C4-2B (cell line): ENCODE measurements at regions not wholly inside any gene's neighbourhood (a gene's known extent, or its start where the extent isn't known, plus 50 kb on each side); places are given as distances from the start of the nearest gene placed in this dataset.

ENCODE experiments used
- H3K27ac ChIP-seq: fragments of 450-650 bp; 2 replicates; pipeline ENCODE4 v1.5.1; 2017
- ZFX ChIP-seq: fragments of 450-650 bp; IDR thresholded peaks from 2 replicates; pipeline ENCODE4 v1.6.1; 2017
- TF ChIP-seq, protein P1 (sequence below): fragments of 450-650 bp; conservative IDR thresholded peaks from 2 replicates; pipeline ENCODE4 v1.5.1; 2017; ENCODE audit warnings: mild to moderate bottlenecking

DNA sequence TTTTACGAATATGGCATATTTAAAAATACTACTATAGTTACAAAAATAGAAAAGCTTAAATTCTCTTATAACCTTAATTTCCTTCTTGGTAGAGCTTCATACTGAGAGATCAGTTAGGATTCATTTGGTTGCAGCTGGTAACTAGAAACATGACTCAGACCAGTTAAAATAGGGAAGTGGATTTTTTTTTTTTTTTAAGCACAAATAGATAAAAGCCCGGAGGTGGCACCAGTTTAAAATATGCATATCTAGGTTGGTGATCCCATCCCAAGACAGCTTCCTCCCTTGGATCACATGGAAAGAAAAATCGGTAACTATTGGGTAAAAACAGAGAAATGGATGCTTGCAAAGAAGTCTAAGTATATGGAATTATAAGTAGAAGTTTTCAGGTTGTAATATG lies 1634.3 kb downstream of the MAT2B start:
- TF ChIP-seq, protein P1, sequence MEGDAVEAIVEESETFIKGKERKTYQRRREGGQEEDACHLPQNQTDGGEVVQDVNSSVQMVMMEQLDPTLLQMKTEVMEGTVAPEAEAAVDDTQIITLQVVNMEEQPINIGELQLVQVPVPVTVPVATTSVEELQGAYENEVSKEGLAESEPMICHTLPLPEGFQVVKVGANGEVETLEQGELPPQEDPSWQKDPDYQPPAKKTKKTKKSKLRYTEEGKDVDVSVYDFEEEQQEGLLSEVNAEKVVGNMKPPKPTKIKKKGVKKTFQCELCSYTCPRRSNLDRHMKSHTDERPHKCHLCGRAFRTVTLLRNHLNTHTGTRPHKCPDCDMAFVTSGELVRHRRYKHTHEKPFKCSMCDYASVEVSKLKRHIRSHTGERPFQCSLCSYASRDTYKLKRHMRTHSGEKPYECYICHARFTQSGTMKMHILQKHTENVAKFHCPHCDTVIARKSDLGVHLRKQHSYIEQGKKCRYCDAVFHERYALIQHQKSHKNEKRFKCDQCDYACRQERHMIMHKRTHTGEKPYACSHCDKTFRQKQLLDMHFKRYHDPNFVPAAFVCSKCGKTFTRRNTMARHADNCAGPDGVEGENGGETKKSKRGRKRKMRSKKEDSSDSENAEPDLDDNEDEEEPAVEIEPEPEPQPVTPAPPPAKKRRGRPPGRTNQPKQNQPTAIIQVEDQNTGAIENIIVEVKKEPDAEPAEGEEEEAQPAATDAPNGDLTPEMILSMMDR, result no peak
- no peak for TF ChIP-seq ZFX
- no peak overlapping the region for H3K27ac ChIP-seq

DNA sequence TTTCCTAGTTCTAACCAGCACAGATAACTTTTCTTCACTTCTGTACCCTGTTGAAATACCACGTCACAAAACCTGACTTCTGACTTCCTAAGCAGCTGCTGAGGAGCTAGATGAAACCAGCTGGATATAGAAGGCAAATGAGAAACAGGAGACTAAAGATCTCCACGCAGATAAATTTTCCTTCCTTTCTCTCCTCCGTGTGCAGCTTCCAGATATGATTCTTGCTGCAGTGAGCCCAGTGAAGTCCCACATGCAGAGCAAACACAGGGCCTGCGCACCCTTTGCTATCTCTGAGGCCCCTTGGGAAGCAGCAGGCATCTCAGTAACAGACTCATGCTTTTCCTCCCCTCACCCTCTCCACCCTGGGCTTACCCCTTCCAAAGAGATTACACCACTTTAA lies 1638.3 kb downstream of the MAT2B start:
- TF ChIP-seq ZFX, result no peak
- TF ChIP-seq, protein P1, result no peak
- H3K27ac ChIP-seq, result no peak overlapping the region

DNA sequence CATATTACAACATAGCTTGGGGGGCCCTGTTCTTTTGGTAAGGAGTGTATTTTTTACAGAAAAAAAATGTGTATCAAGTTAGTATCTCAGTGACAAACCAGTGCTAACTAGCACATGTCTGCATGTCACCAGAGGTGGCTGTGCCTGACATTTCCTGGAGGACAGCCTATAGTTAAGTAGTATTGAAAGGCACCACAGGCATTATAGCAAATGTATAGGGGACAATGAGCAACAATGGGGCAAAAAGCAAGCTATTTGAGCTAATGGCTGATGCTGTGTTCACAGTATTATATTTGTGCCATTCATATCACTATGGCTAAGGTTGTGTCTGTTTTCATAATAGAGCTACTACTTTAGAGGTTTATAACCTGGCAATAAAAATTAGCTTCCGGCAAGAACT lies 1644.0 kb downstream of the MAT2B start:
- H3K27ac ChIP-seq, result no peak overlapping the region
- TF ChIP-seq, protein P1, result no peak
- TF ChIP-seq ZFX, result no peak

DNA sequence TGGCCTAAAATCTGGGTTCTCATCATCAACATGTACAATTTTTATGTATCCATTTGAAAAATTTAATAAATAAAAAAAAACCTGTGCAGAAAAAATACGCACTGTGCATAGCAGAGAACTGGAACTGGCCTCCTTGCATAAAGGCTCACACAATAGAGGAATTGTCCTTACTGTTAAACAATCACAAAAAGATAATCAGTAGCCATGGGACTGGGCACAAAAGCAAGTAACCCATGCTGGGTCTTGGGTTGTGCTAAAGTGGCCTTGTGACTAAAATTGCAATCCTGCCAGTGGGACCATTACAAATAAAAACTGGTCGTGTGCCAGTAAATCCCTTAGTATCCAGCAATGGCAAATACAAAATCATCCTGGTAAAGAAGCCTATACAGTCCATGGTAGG lies 1646.6 kb downstream of the MAT2B start:
- no peak overlapping the region for H3K27ac ChIP-seq
- TF ChIP-seq, protein P1, result no peak
- TF ChIP-seq ZFX, result no peak

DNA sequence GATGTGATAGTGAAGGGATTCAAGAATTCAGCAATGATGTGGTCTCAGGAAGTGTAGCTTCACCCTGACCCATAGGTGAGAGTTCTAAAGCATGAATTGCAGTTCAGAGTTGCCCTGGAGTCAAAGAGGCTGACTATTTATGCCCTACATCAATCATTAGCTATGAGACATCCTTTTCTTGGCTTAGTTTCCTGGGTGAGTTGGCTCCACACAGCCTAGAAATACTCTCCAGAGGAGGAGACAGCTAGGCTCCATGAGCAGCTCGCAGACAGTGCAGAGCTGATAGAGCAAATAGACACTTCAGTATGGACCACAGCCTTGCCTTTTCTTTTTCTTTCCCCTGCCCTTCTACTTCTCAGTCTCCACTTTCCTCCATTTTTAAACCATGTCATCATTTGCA lies 1651.8 kb downstream of the MAT2B start:
- TF ChIP-seq, protein P1, result no peak
- TF ChIP-seq ZFX, result no peak
- no peak overlapping the region for H3K27ac ChIP-seq

DNA sequence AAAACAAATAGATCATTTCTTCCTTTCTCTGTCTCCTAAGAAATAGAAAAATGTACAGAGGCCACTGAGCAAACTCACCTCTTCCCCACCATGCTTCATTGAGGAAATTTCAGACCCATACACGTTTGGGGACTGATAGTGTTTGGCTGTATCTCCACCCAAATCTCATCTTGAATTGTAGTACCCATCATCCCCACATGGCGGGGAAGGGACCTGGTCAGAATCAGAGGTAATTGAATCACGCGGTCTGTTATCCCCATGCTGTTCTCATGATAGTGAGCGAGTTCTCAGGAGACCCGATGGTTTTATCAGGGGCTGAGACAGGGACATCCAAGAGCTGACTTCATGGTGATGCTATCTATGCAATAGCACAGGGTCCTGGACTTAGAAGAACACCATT lies 1655.8 kb downstream of the MAT2B start:
- no peak overlapping the region for H3K27ac ChIP-seq
- TF ChIP-seq, protein P1, result peak; percentile 31
- TF ChIP-seq ZFX, result no peak

DNA sequence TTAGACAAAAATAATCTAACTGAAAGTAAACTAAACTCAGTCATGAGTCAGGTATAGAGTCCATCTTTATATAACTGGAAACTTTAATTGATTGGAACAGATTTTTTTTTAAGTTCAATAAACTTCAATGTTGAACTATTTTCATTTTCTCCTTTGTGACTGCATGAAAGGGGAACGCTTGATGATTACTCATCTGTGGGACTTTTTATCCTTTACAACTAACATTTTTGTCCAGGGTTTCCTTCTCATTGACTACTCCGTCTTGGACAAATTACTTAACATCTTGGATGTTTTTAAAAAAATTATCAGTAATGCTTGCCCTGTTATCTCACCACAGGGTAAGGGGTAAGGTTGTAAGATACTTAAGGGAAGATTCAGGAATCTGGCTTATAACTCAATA lies 1658.4 kb downstream of the MAT2B start:
- no peak for TF ChIP-seq ZFX
- TF ChIP-seq, protein P1, result no peak
- no peak overlapping the region for H3K27ac ChIP-seq
